HUES64 (cell line): ENCODE measurements at regions not wholly inside any gene's neighbourhood (a gene's known extent, or its start where the extent isn't known, plus 50 kb on each side); places are given as distances from the start of the nearest gene placed in this dataset.

Source experiments
- H3K27ac ChIP-seq: 2 replicates; pipeline ENCODE4 v1.7.0; 2013; ENCODE audit warnings: low read depth, low read length, inconsistent platforms
- H3K27me3 ChIP-seq: 2 replicates; pipeline ENCODE4 v1.6.1; 2013; ENCODE audit warnings: mild to moderate bottlenecking, low read length; ENCODE audit not compliant: insufficient read depth
- H3K36me3 ChIP-seq: 2 replicates; pipeline ENCODE4 v1.6.1; 2013; ENCODE audit warnings: mild to moderate bottlenecking, low read length; ENCODE audit not compliant: insufficient read depth
- H3K4me1 ChIP-seq: 2 replicates; pipeline ENCODE4 v1.6.1; 2013; ENCODE audit warnings: mild to moderate bottlenecking, low read length, moderate library complexity; ENCODE audit not compliant: insufficient read depth
- H3K4me3 ChIP-seq: 2 replicates; pipeline ENCODE4 v1.5.1; 2013; ENCODE audit warnings: mild to moderate bottlenecking, low read length, moderate library complexity
- H3K9ac ChIP-seq: 2 replicates; pipeline ENCODE4 v1.6.1; 2013; ENCODE audit warnings: mild to moderate bottlenecking, low read depth, low read length
- H3K9me3 ChIP-seq: 2 replicates; pipeline ENCODE4 v1.6.1; 2013; ENCODE audit warnings: low read depth, low read length; ENCODE audit not compliant: insufficient read depth
- WGBS: fragments of 150-250, 120-280 bp; methylation state at CpG from one replicate; pipeline ENCODE4 v1.1.7; 2013; ENCODE audit warnings: missing lambda C conversion rate; 5-methylcytosine and 5-hydroxymethylcytosine counted together

DNA sequence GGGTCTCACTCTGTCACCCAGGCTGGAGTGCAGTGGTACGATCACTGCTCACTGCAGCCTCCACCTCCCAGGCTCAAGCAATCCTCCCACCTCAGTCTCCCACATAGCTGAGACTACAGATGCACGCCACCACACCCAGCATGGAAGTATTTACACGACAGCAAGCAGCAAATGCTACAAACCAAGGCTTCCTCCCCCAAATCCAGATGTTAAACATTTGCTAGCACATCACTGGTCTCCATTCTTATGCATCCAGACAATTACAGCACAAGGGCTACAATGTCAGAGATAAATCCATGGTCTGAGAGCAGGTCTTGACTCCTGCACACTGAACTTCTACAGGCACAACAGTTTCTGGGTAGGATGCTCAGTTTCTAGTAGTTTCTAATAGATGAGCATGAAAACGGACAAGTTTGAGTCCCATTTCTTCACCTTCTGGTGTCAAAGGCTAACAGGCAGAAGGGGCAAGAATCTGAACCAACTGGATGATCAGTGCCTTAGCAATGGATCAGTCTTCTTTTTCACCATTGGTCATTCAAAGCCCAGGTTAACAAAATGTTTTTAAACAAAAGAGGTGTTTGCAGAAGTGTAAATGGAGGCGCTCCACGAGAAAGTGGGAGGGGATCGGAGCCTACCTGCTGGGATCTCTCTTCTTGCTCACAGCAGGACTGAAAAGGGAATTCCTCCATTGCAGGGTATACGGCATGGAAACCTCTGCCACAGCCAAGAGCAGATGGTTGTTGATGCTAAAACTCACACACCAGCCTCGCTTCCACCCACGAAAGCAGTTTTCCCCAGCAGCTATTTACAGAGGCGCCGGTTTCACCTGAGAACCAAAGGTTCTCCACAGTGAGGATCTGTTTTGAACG is 135.0 kb upstream of the ARL4C start:
- Histone ChIP-seq H3K4me1 (peaks cover 42% of the 10 kb centered on the region), H3K27ac (peak overlapping the region; percentile 79; the same call in 1 of the 2 replicates), H3K4me3 (no peak overlapping the region; the same call in 1 of the 2 replicates), H3K27me3 (no peaks in the 10 kb centered on the region), H3K9me3 (peaks cover 2% of the 10 kb centered on the region; the same call in 1 of the 2 replicates), H3K9ac (no peak overlapping the region), H3K36me3 (no peaks in the 10 kb centered on the region)
- 21% methylated on average over 13 of the region's 13 CpGs for WGBS

DNA sequence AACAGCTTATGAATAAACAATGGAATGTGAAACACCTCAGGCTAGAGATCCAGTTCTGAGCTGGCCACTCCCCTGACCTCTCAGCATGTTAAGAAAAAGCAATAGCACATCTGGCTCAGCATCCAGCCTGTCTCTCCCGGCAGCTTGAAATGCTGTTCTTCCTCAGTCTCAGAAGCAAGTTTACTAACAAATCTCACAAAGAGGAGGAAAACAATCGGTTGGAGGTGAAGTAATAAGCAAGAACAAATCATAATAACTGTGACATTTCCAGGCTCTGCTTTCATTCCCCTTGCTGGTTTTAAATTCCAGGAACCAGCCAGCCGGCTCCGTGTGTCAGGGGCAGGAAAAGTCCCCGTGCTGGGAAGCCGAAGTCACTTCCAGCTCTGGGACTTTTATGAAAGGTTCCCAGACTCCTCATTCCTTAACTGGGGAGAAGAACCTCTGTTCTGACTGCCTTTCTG is 133.9 kb upstream of the ARL4C start:
- Histone ChIP-seq H3K9ac (no peak overlapping the region), H3K4me3 (no peak overlapping the region), H3K27me3 (no peaks in the 10 kb centered on the region), H3K36me3 (no peaks in the 10 kb centered on the region), H3K4me1 (peaks cover 42% of the 10 kb centered on the region), H3K9me3 (no peaks in the 10 kb centered on the region), H3K27ac (peak overlapping the region; percentile 79; the same call in 1 of the 2 replicates)
- WGBS = 31% methylated on average over 5 of the region's 6 CpGs

DNA sequence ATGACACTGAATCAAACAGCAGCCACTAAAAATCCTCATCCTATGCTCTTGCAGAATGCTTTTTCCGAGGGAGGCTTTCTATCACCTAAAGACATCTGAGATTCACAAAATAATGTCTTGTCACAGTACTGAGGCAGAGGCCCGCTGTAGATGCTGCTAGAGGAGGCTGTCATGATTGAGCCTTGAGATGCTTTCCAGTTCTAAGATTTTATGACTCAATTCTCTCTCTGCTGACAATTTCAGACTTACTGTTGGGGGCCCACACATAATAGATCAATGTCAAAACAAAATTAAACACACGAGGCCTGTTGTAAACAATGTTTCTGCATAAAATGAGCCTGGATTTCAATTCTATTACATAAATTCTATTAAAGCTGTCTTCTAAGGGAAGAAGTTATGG is 132.7 kb upstream of the ARL4C start:
- H3K4me3 ChIP-seq = no peak overlapping the region
- 98% methylated on average over 3 of the region's 3 CpGs for WGBS
- H3K9me3 ChIP-seq = no peaks in the 10 kb centered on the region
- H3K27me3 ChIP-seq = no peaks in the 10 kb centered on the region
- H3K4me1 ChIP-seq = peaks cover 42% of the 10 kb centered on the region
- H3K36me3 ChIP-seq = no peaks in the 10 kb centered on the region
- no peak overlapping the region for H3K27ac ChIP-seq
- H3K9ac ChIP-seq = no peak overlapping the region

DNA sequence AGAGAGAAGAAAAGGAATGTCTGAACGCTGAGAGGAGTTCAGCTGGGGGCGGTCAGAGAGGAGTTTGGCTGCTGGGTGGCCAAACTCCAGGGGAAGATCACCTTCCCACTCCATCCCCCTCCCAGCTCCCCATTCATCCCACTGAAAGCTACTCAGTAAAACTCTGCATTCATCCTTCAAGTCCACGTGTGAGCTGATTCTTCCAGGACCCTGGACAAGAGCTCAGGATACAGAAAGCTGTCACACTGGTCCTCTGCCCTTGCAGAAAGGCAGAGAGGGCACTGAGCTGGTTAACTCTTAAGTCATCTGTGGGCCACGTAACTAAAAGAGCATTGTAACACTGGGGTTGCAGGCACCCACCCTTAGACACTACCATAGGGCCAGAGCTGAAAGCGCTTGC is 132.1 kb upstream of the ARL4C start:
- Histone ChIP-seq H3K9me3 (no peaks in the 10 kb centered on the region), H3K36me3 (no peaks in the 10 kb centered on the region), H3K27me3 (no peaks in the 10 kb centered on the region), H3K9ac (no peak overlapping the region), H3K27ac (no peak overlapping the region), H3K4me1 (peaks cover 42% of the 10 kb centered on the region), H3K4me3 (no peak overlapping the region)
- WGBS = 80% methylated on average over 5 of the region's 5 CpGs

DNA sequence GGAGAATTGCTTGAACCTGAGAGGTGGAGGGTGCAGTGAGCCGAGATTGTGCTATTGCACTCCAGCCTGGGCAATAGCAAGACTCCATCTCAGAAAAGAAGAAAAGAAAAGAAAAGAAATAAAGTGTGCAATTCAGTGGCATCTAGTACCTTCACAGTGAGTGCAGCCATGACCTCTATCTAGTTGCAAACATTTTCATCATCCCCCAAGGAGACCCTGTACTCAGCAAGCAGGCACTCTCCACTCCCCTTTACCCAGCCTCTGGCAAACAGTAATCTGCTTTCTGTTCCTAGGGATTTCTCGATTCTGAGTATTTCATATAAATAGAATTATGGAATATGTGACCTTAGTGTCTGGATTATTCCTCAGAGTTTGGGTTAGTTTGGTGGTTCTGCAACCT is 130.4 kb upstream of the ARL4C start:
- Histone ChIP-seq H3K27me3 (no peaks in the 10 kb centered on the region), H3K4me1 (peaks cover 40% of the 10 kb centered on the region), H3K36me3 (no peaks in the 10 kb centered on the region), H3K27ac (no peak overlapping the region), H3K9me3 (no peaks in the 10 kb centered on the region), H3K4me3 (no peak overlapping the region), H3K9ac (no peak overlapping the region)
- WGBS = 97% methylated on average over 2 of the region's 2 CpGs

DNA sequence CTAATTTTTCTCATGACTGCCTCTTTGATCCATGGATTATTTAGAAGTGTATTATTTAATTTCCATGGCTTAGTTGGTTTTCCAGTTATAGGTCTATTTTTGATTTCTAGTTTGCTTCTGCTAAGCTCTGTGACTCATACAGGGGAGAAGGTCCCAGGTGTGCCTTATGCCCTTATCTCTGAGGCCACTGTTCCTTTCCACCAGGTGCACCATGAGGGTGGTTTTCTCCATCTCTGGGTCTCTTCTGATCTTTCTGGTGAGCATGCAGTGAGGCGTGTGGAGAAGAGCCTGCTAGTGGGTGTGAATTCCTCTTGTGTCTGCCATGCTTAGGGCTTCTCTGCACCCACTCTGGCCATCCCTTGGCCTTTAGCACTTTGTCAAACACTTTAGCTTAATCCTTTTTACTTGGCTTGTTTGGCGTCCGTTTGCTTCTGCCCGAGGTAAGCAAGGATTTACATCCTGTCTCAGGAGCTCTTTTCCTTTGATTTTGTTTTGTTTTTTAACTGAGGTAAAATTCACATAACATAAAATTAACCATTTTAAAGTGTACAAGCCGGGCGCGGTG is 129.8 kb upstream of the ARL4C start:
- H3K27ac ChIP-seq = no peak overlapping the region
- 95% methylated on average over 7 of the region's 7 CpGs for WGBS
- no peaks in the 10 kb centered on the region for H3K27me3 ChIP-seq
- H3K9ac ChIP-seq = no peak overlapping the region
- no peaks in the 10 kb centered on the region for H3K9me3 ChIP-seq
- H3K36me3 ChIP-seq = no peaks in the 10 kb centered on the region
- H3K4me1 ChIP-seq = peaks cover 34% of the 10 kb centered on the region
- H3K4me3 ChIP-seq = no peak overlapping the region

DNA sequence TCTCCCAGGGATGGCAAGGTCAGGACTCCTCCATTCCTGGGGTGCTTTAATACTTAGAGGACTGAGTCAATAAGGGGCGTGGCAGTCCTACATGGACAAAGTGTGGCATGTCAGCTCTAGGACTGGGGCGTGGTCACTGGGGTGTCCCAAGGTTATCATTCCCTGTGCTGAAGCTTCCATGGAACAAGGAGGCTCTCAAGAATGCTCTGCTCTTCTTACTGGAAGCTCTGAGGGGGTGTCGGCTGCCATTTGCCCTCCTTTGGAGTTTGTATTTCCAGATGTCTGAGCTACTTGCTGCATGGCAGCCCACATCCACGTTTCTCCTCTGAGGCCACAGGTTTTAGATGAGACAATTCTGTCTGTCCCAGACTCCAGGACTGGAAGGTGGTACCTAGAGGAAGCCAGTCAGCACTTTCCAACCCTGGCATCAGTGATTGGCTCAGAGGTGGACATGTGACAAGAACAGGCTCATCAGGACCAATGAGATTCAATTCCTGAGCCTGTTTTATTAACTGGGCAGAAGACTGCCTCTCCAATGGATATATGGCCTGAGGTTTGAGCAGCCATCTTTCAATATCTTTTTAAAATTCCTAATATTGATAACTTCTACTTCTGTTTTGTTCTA is 128.9 kb upstream of the ARL4C start:
- Histone ChIP-seq H3K4me3 (no peak overlapping the region), H3K36me3 (no peaks in the 10 kb centered on the region), H3K27ac (no peak overlapping the region), H3K27me3 (no peaks in the 10 kb centered on the region), H3K9ac (no peak overlapping the region), H3K4me1 (peaks cover 25% of the 10 kb centered on the region), H3K9me3 (no peaks in the 10 kb centered on the region)
- 93% methylated on average over 4 of the region's 4 CpGs for WGBS

DNA sequence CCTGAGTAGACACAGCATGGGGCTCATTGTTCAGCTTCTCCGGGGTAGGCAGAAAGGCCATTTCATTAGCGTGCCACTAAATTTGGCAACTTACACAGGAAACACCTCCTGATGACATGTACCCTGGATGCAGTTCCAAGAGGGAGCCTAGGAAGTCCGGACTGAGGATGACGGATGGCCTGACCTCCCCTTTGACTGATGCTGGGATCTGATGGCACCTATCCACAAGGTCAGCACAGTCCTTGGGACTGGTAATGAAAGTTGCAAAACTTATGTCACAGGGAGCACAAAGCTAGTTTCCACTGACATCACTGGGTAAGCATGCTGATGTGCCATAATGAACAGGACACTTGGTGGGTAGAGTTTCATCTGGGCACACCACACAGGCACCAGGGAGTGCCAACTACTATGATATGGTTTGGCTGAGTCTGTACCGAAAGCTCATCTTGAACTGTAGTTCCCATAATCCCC is 126.7 kb upstream of the ARL4C start:
- H3K4me3 ChIP-seq = no peak overlapping the region
- H3K27ac ChIP-seq = no peak overlapping the region
- peaks cover 16% of the 10 kb centered on the region for H3K4me1 ChIP-seq
- H3K9ac ChIP-seq = no peak overlapping the region
- no peaks in the 10 kb centered on the region for H3K36me3 ChIP-seq
- no peaks in the 10 kb centered on the region for H3K9me3 ChIP-seq
- 73% methylated on average over 5 of the region's 5 CpGs for WGBS
- no peaks in the 10 kb centered on the region for H3K27me3 ChIP-seq

DNA sequence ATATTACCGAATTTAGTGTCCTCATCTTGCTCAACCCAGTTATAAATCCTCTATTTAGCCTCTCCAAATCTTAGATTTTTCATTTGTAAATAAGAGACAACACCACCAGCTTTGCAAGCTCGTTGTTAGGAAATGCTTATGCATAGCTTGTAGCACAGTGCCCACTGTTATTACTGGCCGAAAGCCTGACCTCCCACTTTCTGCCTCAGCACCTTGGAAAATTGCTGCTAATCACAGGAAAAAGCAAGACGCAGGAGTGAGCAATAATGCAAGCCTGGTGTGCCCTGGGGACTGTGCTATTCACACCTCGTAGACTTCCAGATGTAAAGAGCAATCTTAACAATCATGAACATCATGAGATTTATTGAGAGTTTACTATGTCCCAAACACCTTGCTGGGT is 124.2 kb upstream of the ARL4C start:
- Histone ChIP-seq H3K27me3 (no peaks in the 10 kb centered on the region), H3K36me3 (no peaks in the 10 kb centered on the region), H3K27ac (no peak overlapping the region), H3K4me3 (no peak overlapping the region), H3K9me3 (no peaks in the 10 kb centered on the region), H3K4me1 (peaks cover 10% of the 10 kb centered on the region; the same call in 1 of the 2 replicates), H3K9ac (no peak overlapping the region)
- WGBS = 94% methylated on average over 5 of the region's 5 CpGs

DNA sequence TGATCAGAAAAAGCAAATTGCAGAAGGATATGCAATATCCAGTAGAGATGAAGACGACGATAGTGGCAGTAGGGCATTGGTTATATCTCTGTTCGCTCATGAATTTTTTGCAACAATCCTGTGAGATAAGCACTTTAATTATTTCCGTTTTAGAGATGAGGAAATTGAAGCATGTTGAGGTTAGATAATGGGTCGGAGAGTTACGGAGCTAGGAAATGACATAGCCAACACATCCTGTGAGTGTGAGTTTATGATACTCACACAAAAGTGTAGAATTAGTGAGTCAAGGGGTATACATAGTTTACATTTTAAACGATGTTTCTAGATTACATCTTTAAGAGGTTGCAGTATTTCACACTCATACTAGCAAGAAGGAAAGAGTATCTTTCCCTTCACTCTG is 123.1 kb upstream of the ARL4C start:
- Histone ChIP-seq H3K27me3 (no peaks in the 10 kb centered on the region), H3K4me1 (peaks cover 10% of the 10 kb centered on the region; the same call in 1 of the 2 replicates), H3K9me3 (no peaks in the 10 kb centered on the region), H3K36me3 (no peaks in the 10 kb centered on the region), H3K27ac (no peak overlapping the region), H3K4me3 (no peak overlapping the region), H3K9ac (no peak overlapping the region)
- 96% methylated on average over 6 of the region's 7 CpGs for WGBS
